Muscle of back (tissue), 3 donors: ENCODE measurements at regions not wholly inside any gene's neighbourhood (a gene's known extent, or its start where the extent isn't known, plus 50 kb on each side); places are given as distances from the start of the nearest gene placed in this dataset.
"Not testable (repeated sequence)": the region's sequence is repeated elsewhere in the genome, so short reads cannot be mapped to it uniquely, and the experiment has no call there.

ENCODE experiments used
- DNase-seq, 3 donors: peaks; one replicate each; pipeline versions ENCODE4 v3.0.0 to v3.0.0-alpha.2; 2013

GRCh38 chr7:156547884-156548561, 92.6 kb upstream of the RNF32 start:
- no peak for DNase-seq

GRCh38 chr7:156545979-156546378, 94.6 kb upstream of the RNF32 start:
- no peak for DNase-seq

DNA sequence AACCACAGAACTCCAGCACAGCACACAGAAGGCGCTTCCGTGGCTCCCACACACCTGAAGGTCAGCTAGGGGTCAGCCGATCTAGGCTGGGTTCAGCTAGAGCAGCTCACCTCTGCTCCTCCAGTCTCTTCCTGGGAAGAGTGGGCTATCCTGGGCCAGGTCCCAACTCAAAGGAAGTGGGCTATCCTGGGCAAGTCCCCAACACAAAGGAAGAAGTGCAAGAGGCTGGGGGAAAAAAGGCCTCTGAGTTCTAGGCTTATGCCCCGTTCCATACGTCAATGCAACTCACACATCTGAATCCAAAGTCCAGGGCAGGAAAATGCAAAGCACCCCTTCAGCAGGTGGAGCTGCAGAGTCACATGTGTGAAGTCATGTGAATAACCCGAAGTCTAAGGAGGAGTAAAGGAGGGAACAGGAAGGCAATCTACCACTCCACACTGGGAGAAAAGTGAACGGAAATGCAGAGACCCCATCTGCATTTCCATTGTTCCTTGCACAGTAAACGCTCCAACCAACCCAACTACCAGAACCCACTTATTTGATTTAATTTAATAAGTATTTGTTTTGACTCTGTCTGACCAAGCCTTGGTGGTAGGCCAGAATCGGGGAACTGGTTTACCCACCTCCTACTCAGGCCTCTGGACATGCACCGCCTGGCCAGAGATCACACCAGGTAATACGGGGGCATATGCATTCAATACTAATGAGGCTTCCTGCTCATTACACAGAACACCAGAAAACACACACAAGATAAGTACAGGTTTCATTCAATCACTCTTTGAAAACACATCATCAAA, 95.5 kb upstream of the RNF32 start:
- no peak for DNase-seq

- DNase-seq, result no peak
Measured at GRCh38 chr7:156543699-156544598, 96.6 kb upstream of the RNF32 start.

DNA sequence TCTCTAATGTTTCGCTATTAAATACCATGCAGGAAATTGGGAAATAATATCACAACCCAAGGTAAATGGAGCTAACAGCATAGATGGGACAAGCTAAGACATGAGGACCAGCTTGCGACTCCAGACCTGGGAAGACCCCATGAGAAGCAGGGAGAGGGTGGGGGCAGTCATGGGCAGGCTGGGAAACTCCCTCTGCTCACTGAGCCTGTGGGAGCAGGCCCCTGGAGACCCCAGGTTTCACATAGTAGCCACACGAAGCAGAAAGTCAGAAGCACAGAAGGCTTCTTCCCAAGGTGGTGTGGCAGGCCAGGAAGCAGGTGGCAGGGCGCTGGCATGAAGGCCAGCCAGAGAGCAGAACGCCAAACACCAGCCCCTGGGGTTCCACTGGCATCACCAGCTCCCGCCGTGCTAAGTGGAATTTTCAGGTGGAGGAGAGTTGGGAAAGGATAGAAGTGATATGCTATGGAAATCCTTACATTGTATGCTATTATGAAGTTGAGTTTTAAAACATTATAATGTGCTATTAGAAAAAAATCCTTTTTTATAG, 99.9 kb upstream of the RNF32 start:
- DNase-seq, result no peak

DNA sequence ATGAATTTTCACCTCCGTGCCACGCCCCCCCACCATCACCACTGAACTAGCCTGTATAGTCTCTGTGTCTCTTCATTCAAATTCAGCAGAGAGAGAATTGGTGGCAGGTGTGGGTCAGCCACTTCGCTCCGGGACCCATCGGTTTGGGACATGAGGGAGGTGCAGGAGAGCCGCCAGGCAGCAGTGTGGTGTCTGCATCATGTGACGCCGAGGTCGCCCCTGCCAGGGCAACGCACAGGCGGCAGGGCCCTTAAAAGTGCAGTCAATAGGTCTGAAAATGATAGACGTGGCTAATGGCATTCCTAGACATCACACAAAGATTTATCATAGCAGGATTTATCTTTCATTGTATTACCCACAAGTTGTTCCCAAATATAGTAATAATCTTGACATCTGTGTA, 100.6 kb upstream of the RNF32 start:
- DNase-seq, result no peak

GRCh38 chr7:156537006-156537405, 103.6 kb upstream of the RNF32 start:
- DNase-seq, result no peak

DNA sequence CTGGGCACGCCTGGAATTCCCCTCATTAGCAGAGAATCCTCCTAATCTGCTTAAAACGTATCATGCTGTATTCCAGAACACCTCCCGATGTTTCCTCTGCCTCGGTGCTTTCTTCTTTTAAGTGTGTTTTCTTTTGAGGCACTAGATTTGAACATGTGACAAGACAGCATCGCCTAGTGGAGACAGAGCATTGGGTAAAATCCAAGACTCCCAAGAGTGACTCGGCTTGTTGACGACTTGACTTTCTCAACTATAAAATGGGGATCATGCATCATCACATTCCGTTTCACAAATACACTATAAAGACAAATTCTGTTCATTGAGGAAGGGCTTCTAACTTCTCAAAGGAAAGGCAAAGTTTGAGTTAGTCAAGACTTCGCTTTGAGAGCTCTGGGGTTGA, 105.6 kb upstream of the RNF32 start:
- no peak for DNase-seq

GRCh38 chr7:156533964-156534363, 106.6 kb upstream of the RNF32 start:
- DNase-seq, result no peak

DNA sequence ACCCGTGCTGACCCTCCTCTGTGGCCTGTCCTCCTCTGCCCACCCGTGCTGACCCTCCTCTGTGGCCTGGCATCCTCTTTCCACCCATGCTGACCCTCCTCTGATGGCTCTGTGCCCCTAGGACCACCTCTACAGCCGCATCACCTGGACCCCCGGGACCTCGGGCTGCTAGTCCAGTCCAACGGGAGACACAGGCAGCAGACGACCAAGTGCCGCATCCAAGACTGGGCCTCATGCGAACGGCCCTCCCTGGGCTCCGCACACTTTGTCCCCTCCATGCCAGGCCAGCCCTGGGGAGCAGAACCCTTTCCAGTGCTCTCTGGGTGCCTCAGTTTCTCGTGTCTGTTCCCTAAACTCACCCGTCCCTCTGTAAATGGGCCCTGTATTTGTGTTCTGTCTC, 107.2 kb upstream of the RNF32 start:
- DNase-seq, result no peak

- no peak for DNase-seq
Measured at GRCh38 chr7:156532016-156532602, 108.5 kb upstream of the RNF32 start.

DNA sequence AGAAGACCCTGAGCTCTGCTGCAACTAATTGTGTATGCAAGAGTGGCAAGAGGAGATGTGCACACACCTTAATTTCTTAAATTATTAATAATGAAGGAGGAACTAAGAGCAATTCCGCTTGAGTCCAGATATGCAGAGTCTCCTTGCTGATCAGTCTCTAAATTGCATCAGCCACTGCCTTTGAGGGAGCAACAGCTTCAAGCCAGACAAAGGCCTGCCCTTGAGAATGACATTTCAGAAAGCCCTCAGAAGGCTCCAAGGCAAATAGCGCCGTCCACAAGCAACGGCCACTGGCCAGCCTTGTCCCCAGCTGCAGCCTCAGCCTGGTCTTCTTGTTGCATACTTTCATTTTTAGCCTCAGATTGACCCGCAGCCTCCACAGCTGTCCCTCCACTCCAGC, 110.6 kb upstream of the RNF32 start:
- no peak for DNase-seq

DNA sequence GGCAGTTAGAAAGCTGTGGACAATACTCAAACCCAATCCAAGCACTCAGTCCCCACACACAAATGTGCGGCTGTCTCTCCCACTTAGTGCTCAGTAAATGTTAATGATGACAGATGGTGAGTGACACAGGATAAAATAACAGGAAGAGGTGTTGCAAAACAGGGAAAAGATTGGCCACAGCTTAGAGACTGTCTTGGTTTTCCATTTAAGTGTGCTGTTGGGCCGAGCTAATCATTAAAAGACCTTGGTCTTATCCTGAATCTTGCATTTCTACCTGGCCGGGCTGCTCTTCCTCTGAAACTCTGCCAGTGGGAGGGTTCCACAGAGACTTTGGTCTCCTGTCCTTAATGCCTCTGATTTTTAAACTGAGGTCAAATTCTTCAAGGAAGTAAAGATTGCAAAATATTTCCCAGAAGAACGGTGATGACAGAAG, 113.1 kb upstream of the RNF32 start:
- DNase-seq, result no peak

DNA sequence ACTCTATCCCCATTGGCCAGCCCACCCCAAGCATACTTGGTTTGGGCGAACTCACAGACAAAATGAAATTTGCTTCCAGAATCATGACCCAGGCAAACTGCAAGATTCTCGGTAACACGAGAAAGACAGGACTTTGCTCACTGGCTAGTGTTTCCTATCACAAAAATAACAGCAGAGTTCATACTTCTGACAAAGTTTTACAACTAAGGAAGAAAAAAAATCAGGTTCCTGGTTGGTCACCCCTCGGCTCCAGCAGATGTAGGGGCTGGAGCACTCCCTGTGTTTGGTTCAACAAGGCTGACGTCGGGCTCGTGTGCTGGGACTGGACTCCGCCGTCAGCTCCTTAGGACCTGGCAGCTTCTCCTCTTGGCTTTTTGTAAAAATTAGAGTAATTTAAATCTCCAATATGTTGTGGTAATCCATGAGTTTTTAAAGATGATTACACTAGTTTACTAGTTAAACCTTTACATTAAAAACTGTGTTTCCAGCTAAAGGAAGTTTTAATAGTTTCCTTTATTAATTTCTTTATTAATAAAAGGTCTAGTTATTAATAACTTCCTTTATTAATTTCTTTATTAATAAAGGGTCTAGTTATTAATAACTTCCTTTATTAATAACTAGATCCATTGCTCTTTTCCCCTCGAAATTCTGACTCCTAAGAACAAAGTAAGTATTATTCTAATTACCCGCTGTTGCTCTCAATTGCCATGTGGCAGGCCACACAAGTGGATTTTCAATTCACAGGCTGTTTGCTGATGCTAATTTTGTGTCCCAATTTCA, 115.6 kb upstream of the RNF32 start:
- no peak for DNase-seq

DNA sequence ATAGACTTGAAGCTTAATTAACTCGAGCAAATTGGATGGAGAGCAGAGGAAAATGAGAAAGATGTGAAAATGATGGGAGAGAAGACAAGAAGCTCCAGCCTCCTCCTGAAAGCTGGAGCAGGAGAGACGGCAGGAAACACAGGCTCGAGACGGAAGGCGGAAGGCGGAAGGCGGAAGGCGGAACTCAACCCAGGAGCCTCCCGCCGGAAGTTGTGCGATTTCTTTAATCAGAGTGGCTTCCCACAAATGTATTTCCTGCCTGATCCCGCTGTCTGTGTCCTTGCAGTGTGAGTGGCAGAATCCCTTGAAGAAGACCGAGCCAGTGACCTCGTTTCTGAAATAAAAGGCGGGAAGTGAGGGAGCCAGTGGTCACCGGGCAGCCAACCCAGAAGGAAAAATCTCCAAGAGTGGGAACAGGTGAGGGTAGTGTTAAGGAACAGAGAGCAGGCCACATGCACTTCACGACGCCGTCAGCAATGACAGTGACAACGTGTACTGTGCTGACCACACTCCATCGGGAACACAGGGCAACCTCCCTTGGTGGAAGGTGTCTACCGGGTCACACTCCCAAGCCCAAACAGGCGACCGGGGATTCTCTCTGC, 117.0 kb upstream of the RNF32 start:
- no peak for DNase-seq

GRCh38 chr7:156522801-156523200, 117.8 kb upstream of the RNF32 start:
- DNase-seq, result no peak

- DNase-seq, result no peak
Measured at GRCh38 chr7:156519070-156519469, 121.5 kb upstream of the RNF32 start.

- DNase-seq, result no peak
Measured at GRCh38 chr7:156518466-156518865, 122.1 kb upstream of the RNF32 start.

GRCh38 chr7:156517858-156518257, 122.7 kb upstream of the RNF32 start:
- DNase-seq, result not testable (repeated sequence)

- no peak for DNase-seq
Measured at GRCh38 chr7:156516791-156517378, 123.7 kb upstream of the RNF32 start.
